H1 (cell line): ENCODE measurements at regions not wholly inside any gene's neighbourhood (a gene's known extent, or its start where the extent isn't known, plus 50 kb on each side); places are given as distances from the start of the nearest gene placed in this dataset.

Experiments used
- BCL11A ChIP-seq, 2 experiments: IDR thresholded peaks; one replicate each; pipeline ENCODE4 v1.6.1; 2011; ENCODE audit warnings: low read depth in 2 of 2, low read length in 2 of 2, mild to moderate bottlenecking in 2 of 2
- BRCA1 ChIP-seq: IDR thresholded peaks from 2 replicates; pipeline ENCODE4 v1.6.1; 2012; ENCODE audit warnings: low read depth, low read length, improper control_type of control experiment
- CHD2 ChIP-seq: IDR thresholded peaks from 2 replicates; pipeline ENCODE4 v1.6.1; 2012; ENCODE audit warnings: low read length, improper control_type of control experiment
- CTCF ChIP-seq, 3 experiments: IDR thresholded peaks; 1 replicate in 2 of 3; 2 replicates in 1 of 3; pipeline versions ENCODE4 v1.5.1 to v1.6.1; 2011; ENCODE audit warnings: low read length in 3 of 3, mild to moderate bottlenecking in 3 of 3, inconsistent platforms in 2 of 3, low read depth in 1 of 3, moderate library complexity in 1 of 3; ENCODE audit not compliant: insufficient read depth in 1 of 3; ENCODE audit errors: control extremely low read depth in 1 of 3
- EP300 ChIP-seq, 2 experiments: IDR thresholded peaks; 1 replicate in 1 of 2; 2 replicates in 1 of 2; pipeline ENCODE4 v1.6.1; 2011 to 2012; ENCODE audit warnings: low read depth in 2 of 2, low read length in 2 of 2, mild to moderate bottlenecking in 2 of 2, borderline replicate concordance in 1 of 2, inconsistent platforms in 1 of 2, moderate library complexity in 1 of 2
- EZH2 ChIP-seq: fragments of 200-600 bp; sonication (generic); IDR thresholded peaks from 2 replicates; pipeline ENCODE4 v1.7.1; 2012; ENCODE audit warnings: low read depth, mild to moderate bottlenecking, moderate library complexity, low read length, inconsistent platforms; ENCODE audit not compliant: severe bottlenecking
- GABPA ChIP-seq: IDR thresholded peaks from 2 replicates; pipeline ENCODE4 v1.6.1; 2011; ENCODE audit warnings: mild to moderate bottlenecking, low read length, moderate library complexity, borderline replicate concordance; ENCODE audit not compliant: insufficient read depth
- GTF2F1 ChIP-seq: IDR thresholded peaks from 2 replicates; pipeline ENCODE4 v1.6.1; 2012; ENCODE audit warnings: low read depth, low read length, improper control_type of control experiment, borderline replicate concordance
- KDM1A ChIP-seq: fragments of 200-600, 300-600 bp; sonication (generic); IDR thresholded peaks from 2 replicates; pipeline ENCODE4 v1.7.1; 2016; ENCODE audit warnings: mild to moderate bottlenecking, low read length, borderline replicate concordance
- POLR2AphosphoS5 ChIP-seq: IDR thresholded peaks from 2 replicates; pipeline ENCODE4 v1.6.1; 2011; ENCODE audit warnings: low read depth, low read length
- SRF ChIP-seq: IDR thresholded peaks from 2 replicates; pipeline ENCODE4 v1.6.1; 2011; ENCODE audit warnings: mild to moderate bottlenecking, low read depth, low read length, moderate library complexity
- TEAD4 ChIP-seq: IDR thresholded peaks from 2 replicates; pipeline ENCODE4 v1.6.1; 2012; ENCODE audit warnings: low read depth, low read length, inconsistent platforms, mixed read lengths
- YY1 ChIP-seq: IDR thresholded peaks from 2 replicates; pipeline ENCODE4 v1.6.1; 2011; ENCODE audit warnings: low read depth, mild to moderate bottlenecking, low read length

DNA sequence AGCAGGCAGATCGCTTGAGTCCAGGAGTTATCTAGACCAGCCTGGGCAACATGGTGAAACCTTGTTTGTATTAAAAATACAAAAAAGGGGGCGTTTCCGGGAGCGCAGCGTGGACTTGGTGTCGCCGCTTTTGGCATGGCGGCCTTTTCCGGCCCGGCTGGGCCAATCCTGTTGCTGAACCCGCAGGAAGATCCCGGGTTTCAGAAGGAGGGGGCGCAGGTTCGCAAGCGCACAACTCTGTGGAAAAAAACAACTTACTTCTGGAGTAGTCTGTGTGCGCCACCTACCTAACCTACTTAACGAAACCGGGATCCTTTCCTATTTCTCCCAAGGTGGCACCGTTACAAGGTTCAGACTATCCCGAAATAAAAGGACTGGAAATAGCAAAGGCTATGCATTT lies 198.6 kb downstream of the MSX2 start:
- TF ChIP-seq CTCF (IDR thresholded peaks at IDR 0.05; ENCODE audit: control extremely low read depth in 1 of 3, insufficient read depth in 1 of 3, low read depth in 1 of 3, low read length in 3 of 3) (no peak; a peak in 1 of 4 replicates), SRF (no peak), BRCA1 (no peak), EP300 (IDR thresholded peaks at IDR 0.05; ENCODE audit: borderline replicate concordance in 1 of 2, low read depth in 2 of 2, low read length in 2 of 2) (no peak), GABPA (no peak), POLR2AphosphoS5 (no peak), TEAD4 (no peak), BCL11A (IDR thresholded peaks at IDR 0.05; ENCODE audit: low read depth in 2 of 2, low read length in 2 of 2) (no peak), GTF2F1 (no peak), YY1 (no peak), CHD2 (no peak), EZH2 (no peak), KDM1A (no peak)
